PFSK-1 (cell line): ENCODE measurements at regions not wholly inside any gene's neighbourhood (a gene's known extent, or its start where the extent isn't known, plus 50 kb on each side); places are given as distances from the start of the nearest gene placed in this dataset.

Experiments
- POLR2AphosphoS5 ChIP-seq: IDR thresholded peaks from 2 replicates; pipeline ENCODE4 v1.6.1; 2012; ENCODE audit warnings: low read depth, mild to moderate bottlenecking, control low read depth, low read length, moderate library complexity
- REST ChIP-seq, 2 experiments: IDR thresholded peaks; 2 replicates each; pipeline versions ENCODE4 v1.6.1 to v1.8.0; 2011 to 2012; ENCODE audit warnings: low read depth in 2 of 2, low read length in 2 of 2, control low read depth in 1 of 2, inconsistent platforms in 1 of 2, mild to moderate bottlenecking in 1 of 2, moderate library complexity in 1 of 2; ENCODE audit not compliant: insufficient read depth in 1 of 2
- SIN3A ChIP-seq: IDR thresholded peaks from 2 replicates; pipeline ENCODE4 v1.6.1; 2012; ENCODE audit warnings: mild to moderate bottlenecking, low read length, moderate library complexity, borderline replicate concordance; ENCODE audit not compliant: insufficient read depth
- TAF1 ChIP-seq: IDR thresholded peaks from 2 replicates; pipeline ENCODE4 v1.6.1; 2012; ENCODE audit warnings: low read length, control low read depth, borderline replicate concordance; ENCODE audit not compliant: insufficient read depth

- TF ChIP-seq REST (IDR thresholded peaks at IDR 0.05; ENCODE audit: insufficient read depth in 1 of 2, low read depth in 2 of 2, low read length in 2 of 2) (no peak), SIN3A (no peak), POLR2AphosphoS5 (no peak), TAF1 (no peak)
Measured at GRCh38 chr5:5625491-5625890, 203.0 kb downstream of the ICE1 start.
